Panc1 (cell line): ENCODE measurements at regions not wholly inside any gene's neighbourhood (a gene's known extent, or its start where the extent isn't known, plus 50 kb on each side); places are given as distances from the start of the nearest gene placed in this dataset.

Experiments
- ATAC-seq: fragments of 200-7000 bp; cut with Tn5 transposase; 2 replicates; pipeline ENCODE4 v1.9.1; 2020; ENCODE audit warnings: mild to moderate bottlenecking, moderate library complexity
- BruUV-seq: library from RNA; stranded (reverse); fragments of 400-500 nt; replicated peaks from 2 replicates; lab custom pipeline; 2021; lab: Mats Ljungman, UMichigan
- CTCF ChIA-PET: fragments of 300-600 bp; sonication (Branson Sonifier 250); formaldehyde crosslinking; loops from one replicate; lab custom pipeline; 2022; ENCODE audit warnings: antibody characterized with exemption; lab: Charles Lee
- POLR2A ChIA-PET: fragments of 300-600 bp; sonication (Branson Sonifier 250); formaldehyde crosslinking; loops from one replicate; lab custom pipeline; 2022; ENCODE audit warnings: antibody characterized with exemption; lab: Charles Lee
- DNase-seq: peaks from one replicate; pipeline ENCODE4 v3.0.0-alpha.2; 2010; ENCODE audit warnings: low read depth, low spot score
- H3K27ac ChIP-seq: 2 replicates; pipeline ENCODE4 v1.5.1; 2011; ENCODE audit warnings: mild to moderate bottlenecking, low read length, inconsistent platforms
- H3K27me3 ChIP-seq: fragments of 200-500 bp; sonication (Bioruptor generic); 2 replicates; pipeline ENCODE4 v1.6.0; 2014; ENCODE audit warnings: low read length, inconsistent platforms; ENCODE audit not compliant: control insufficient read depth, insufficient read depth
- H3K36me3 ChIP-seq: fragments of 200-500 bp; sonication (Bioruptor generic); 2 replicates; pipeline ENCODE4 v1.5.1; 2014; ENCODE audit warnings: inconsistent platforms, mild to moderate bottlenecking, low read length, moderate library complexity; ENCODE audit not compliant: control insufficient read depth, insufficient read depth
- H3K4me1 ChIP-seq: 2 replicates; pipeline ENCODE4 v1.5.1; 2011; ENCODE audit warnings: inconsistent platforms, mild to moderate bottlenecking, low read length, moderate library complexity; ENCODE audit not compliant: control insufficient read depth, insufficient read depth
- H3K4me3 ChIP-seq, 2 experiments: 2 replicates each; pipeline ENCODE4 v1.5.1; 2011 to 2012; ENCODE audit warnings: low read depth in 2 of 2, low read length in 2 of 2, mild to moderate bottlenecking in 2 of 2, inconsistent platforms in 1 of 2, moderate library complexity in 1 of 2
- H3K9me3 ChIP-seq: fragments of 200-500 bp; sonication (Bioruptor generic); 2 replicates; pipeline ENCODE4 v1.5.1; 2014; ENCODE audit warnings: low read depth, mild to moderate bottlenecking, inconsistent platforms, low read length, moderate library complexity; ENCODE audit not compliant: control insufficient read depth, insufficient read depth
- POLR2AphosphoS5 ChIP-seq: IDR thresholded peaks from 2 replicates; pipeline ENCODE4 v1.6.1; 2012; ENCODE audit warnings: mild to moderate bottlenecking, low read depth, low read length, moderate library complexity
- REST ChIP-seq, 2 experiments: IDR thresholded peaks; 2 replicates each; pipeline ENCODE4 v1.6.1; 2011 to 2012; ENCODE audit warnings: low read depth in 2 of 2, control low read depth in 1 of 2, low read length in 1 of 2, mild to moderate bottlenecking in 1 of 2, moderate library complexity in 1 of 2; ENCODE audit not compliant: insufficient read depth in 1 of 2
- SIN3A ChIP-seq: IDR thresholded peaks from 2 replicates; pipeline ENCODE4 v1.6.1; 2012; ENCODE audit warnings: low read depth, mild to moderate bottlenecking, low read length, moderate library complexity, borderline replicate concordance; ENCODE audit not compliant: insufficient read depth
- TCF7L2 ChIP-seq: IDR thresholded peaks from 2 replicates; pipeline ENCODE4 v1.6.1; 2011; ENCODE audit warnings: mild to moderate bottlenecking, low read depth, low read length, inconsistent platforms
- in situ Hi-C: cut with HindIII; loops from 2 replicates; pipeline ENCODE4 v1.10.0; 2016; ENCODE audit warnings: low sequenced_read_pairs, low pct_unique_long_range_greater_than_20kb
- intact Hi-C: fragments of 100-400 bp; cut with micrococcal nuclease; formaldehyde crosslinking; loops from one replicate; pipeline ENCODE4 v1.10.0; 2022; ENCODE audit not compliant: unreplicated experiment
- TF ChIP-seq, protein P1 (sequence below): fragments of 450-650 bp; IDR thresholded peaks from 2 replicates; pipeline ENCODE4 v1.5.1; 2017; ENCODE audit warnings: mild to moderate bottlenecking

DNA sequence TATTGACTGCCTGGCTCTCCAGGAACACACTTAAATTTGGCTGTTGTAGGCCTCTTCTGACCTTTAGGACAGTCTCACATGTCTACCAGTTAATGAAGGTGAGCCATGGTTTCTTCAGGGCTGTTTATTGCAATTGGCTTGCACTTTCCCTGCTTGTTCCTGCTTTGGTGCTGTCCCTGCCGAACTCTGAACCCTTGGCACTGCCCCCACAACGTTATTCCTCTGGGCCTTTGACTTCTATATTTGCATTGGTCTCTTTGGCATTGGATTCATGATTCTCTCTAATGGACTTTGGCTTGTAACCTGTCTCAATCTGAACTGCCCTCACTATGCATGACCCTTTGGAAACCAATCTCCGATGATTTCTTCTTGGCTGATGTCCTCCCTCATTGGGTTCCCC, 299.4 kb downstream of the UTP18 start:
- intact Hi-C loops, result no loop called here
- no peak for TF ChIP-seq POLR2AphosphoS5
- TF ChIP-seq, protein P1, sequence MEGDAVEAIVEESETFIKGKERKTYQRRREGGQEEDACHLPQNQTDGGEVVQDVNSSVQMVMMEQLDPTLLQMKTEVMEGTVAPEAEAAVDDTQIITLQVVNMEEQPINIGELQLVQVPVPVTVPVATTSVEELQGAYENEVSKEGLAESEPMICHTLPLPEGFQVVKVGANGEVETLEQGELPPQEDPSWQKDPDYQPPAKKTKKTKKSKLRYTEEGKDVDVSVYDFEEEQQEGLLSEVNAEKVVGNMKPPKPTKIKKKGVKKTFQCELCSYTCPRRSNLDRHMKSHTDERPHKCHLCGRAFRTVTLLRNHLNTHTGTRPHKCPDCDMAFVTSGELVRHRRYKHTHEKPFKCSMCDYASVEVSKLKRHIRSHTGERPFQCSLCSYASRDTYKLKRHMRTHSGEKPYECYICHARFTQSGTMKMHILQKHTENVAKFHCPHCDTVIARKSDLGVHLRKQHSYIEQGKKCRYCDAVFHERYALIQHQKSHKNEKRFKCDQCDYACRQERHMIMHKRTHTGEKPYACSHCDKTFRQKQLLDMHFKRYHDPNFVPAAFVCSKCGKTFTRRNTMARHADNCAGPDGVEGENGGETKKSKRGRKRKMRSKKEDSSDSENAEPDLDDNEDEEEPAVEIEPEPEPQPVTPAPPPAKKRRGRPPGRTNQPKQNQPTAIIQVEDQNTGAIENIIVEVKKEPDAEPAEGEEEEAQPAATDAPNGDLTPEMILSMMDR, result no peak
- H3K4me3 ChIP-seq, result no peak overlapping the region
- no peaks in the 10 kb centered on the region for H3K4me1 ChIP-seq
- no peak for ATAC-seq
- in situ Hi-C loops, result no loop called here
- H3K36me3 ChIP-seq, result no peaks in the 10 kb centered on the region; the same call in 1 of the 2 replicates
- peaks cover 24% of the 10 kb centered on the region for H3K27me3 ChIP-seq
- CTCF ChIA-PET, result no interaction called here
- no peaks in the 10 kb centered on the region for H3K9me3 ChIP-seq
- POLR2A ChIA-PET, result no interaction called here
- no peak overlapping the region for H3K27ac ChIP-seq
- BruUV-seq, result no TSS peak
- DNase-seq, result no peak

DNA sequence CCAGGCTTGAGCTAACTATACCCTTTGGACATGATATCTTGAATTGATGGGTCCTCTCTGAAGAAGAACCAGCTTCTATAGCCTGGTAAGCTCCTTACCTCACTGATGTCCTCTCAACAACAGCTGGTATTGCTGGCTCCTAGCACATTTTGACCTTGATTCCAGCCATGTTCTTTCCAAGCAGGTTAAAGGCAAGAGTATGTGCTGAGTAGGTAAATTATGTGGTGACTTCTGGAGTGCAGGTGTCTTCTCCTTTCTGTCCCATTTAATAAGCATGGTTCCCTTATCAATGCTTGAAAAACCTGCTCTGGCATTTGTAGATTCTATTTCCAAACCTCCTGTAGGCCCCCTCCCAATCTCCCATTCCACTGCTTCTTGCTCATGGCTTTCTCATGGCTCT, 300.1 kb downstream of the UTP18 start:
- intact Hi-C loops, result no loop called here
- H3K36me3 ChIP-seq, result no peaks in the 10 kb centered on the region; the same call in 1 of the 2 replicates
- POLR2A ChIA-PET, result interaction anchor here (0.6 kb wide), 1 partner anchor 853 kb away, joined by 3 read pairs; no protein-coding TSS in a partner anchor
- H3K27ac ChIP-seq, result no peak overlapping the region
- in situ Hi-C loops, result no loop called here
- TF ChIP-seq REST (IDR thresholded peaks at IDR 0.05; ENCODE audit: insufficient read depth in 1 of 2, low read depth in 2 of 2, low read length in 1 of 2) (no peak), TCF7L2 (no peak), POLR2AphosphoS5 (no peak), SIN3A (no peak)
- TF ChIP-seq, protein P1, result no peak
- no peaks in the 10 kb centered on the region for H3K9me3 ChIP-seq
- peaks cover 26% of the 10 kb centered on the region for H3K27me3 ChIP-seq
- no peaks in the 10 kb centered on the region for H3K4me1 ChIP-seq
- no peak for ATAC-seq
- DNase-seq, result no peak
- no peak overlapping the region for H3K4me3 ChIP-seq
- no TSS peak for BruUV-seq
- CTCF ChIA-PET, result no interaction called here
